ENCODE measurements at regions not wholly inside any gene's neighbourhood (a gene's known extent, or its start where the extent isn't known, plus 50 kb on each side); places are given as distances from the start of the nearest gene placed in this dataset.

- no peak for DNase-seq (ENCODE audit: low spot score)
Observed at GRCh38 chr16:77137045-77137444, 53.9 kb upstream of the MON1B start.

Small RNA genes in the stretch of these regions (small RNA-seq; reads per million reads assigned to genes)
- gene MIR4719, result 0 reads per million in 2 experiments
